Liver (tissue), 3 donors: ENCODE measurements at regions not wholly inside any gene's neighbourhood (a gene's known extent, or its start where the extent isn't known, plus 50 kb on each side); places are given as distances from the start of the nearest gene placed in this dataset.

Experiments
- CTCF ChIP-seq: fragments of 150-350 bp; IDR thresholded peaks from 2 replicates; pipeline ENCODE4 v1.5.1; 2017; ENCODE audit warnings: improper control_type of control experiment, low read depth, low read length; ENCODE audit not compliant: missing input control
- JUND ChIP-seq, 2 donors: IDR thresholded peaks; 2 replicates each; pipeline ENCODE4 v1.6.1; 2016; ENCODE audit warnings: antibody characterized with exemption in 2 of 2
- donor health status: healthy.
- donor health status: healthy.

- TF ChIP-seq JUND (IDR thresholded peaks at IDR 0.05) (no peak), CTCF (peak; percentile 42)
Measured at GRCh38 chr20:24781418-24781980, 167.6 kb upstream of the CST7 start.
